D341Med (cell line): ENCODE measurements at regions not wholly inside any gene's neighbourhood (a gene's known extent, or its start where the extent isn't known, plus 50 kb on each side); places are given as distances from the start of the nearest gene placed in this dataset.

Experiments used
- DNase-seq: peaks from one replicate; pipeline ENCODE4 v3.0.0; 2012; ENCODE audit warnings: low spot score

DNA sequence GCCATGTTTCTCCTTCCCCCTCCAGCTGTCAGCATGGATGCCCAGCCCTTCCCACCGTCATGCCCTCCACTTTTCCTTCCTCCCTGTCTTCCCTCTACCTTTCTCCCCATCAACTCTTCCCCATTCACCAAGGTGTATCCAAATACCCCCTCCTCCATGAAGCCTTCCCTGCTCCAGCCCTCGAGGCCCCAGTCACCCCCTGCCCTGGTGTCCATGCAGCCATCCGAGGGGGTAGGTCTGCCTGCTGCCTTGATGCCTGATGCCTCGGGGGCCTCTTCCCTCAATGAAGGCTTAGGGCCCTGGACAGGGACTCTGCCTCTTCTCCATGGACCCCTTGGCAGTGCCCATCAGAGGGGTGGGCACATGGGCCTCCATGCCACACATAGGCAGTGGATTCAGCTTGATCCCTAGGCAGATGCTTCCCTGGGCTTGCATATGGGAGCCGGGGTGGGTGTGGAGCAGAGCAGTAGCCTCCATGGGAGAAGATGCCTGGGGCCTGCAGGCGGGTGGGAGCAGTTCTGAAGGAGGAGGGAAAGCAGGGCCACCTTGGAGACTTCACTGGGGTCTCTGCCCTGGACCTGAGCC lies 795.8 kb downstream of the BRD1 start:
- DNase-seq, result no peak

DNA sequence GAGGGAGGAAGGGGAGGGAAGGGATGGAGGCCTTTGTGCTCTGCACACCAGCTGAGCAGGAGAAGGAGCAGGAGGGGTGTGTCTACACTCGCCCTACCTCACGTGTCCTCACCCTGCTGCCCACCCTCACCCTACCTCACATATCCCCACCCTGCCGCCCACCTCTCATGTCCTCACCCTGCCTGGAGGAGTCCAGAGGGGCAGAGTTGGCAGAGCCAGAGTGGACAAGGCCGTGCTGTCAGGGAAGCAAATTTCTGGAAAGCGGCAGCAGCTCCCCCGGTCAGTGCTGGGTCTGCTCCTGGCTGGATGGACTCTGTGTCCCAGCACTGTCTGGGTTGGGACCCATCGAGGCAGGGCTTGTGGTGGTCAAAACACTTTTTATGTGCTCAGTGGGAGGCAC lies 799.6 kb downstream of the BRD1 start:
- no peak for DNase-seq

DNA sequence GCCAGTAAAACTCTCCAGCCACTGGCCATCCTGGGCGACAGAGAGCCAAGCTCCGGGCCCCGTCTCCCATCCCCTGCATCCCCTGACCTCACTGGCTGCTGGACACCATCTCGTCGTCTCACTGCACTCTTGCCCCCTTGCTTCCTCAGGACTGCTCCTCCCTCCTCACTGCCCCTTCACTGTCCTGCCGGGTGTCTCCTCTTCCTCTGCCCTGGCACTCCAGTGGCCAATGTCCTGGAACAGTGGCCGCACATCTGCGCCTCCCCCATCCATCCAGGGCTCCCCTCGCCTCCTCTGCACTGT lies 800.4 kb downstream of the BRD1 start:
- DNase-seq, result no peak

DNA sequence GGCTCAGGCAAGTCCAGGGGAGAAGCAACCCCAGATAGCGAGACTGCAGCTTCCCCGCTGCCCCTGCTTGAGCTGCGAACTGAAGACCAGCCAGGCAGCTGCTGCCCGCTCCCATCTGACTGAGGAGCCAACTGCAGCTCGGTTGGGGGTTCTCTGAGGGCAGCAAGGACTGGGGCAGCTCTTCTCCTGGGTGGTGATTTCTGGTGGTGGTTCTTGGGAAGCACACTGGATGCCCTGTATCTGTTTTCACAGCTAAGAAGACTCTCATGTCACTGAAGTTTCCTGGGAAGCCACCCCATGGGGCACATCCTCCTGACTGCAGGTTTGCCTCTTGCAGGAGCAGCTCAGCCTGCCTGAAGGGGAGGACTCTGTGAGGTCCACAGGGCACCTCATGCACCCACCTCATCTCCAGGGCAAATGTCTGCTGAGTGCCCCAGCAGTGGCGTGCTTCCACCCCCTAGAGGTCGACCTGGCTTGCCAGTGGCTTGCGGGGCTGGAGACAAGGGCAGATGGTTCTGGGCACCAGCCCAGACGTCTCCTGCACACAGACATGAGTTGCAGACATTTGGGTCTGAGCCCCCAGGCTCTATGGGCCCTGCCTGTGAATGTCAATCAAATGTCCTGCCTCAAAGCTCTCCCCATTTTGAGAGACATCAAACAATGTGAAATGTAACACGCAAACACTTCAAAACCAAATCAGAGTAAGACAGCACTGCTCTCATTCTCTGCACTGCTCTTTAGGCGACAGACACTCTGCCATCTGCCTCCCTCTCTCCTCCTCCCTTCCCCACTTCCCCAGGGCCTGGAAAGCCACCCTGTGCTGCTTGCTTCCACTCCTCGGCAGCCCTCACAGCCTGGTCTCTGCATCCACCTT lies 800.9 kb downstream of the BRD1 start:
- no peak for DNase-seq

DNA sequence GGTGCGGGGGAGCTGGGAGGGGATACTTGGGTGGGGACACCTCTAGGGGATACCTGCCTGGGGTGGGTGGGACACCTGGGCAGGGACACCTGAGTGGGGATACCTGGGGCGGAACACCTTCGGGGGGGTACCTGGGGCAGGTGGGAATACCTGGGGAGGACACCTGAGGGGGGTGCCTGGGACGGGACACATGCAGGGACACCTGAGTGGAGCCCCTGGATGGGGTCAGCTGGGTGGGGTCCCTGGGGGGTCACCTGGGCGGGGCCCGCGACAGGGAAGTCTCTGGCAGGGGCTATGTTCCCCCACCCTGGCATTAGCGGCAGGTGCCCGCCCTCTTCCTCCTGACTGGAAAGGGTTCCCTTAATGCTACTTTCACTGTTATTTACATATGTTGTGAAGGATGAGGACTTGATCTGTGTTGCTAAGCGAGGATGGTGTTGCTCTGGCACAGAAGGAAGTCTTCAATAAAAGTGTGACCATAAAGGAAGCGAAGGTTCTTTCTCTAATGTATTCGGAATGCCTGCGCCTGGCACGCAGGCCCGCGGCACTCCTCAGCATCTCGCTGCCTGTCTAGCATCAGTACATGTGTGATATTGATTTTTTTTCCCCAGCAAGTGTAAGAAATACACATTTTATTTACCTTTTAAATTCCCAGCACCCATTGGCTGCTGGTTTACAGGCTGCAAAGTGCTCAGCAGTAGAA lies 801.7 kb downstream of the BRD1 start:
- DNase-seq, result no peak

DNA sequence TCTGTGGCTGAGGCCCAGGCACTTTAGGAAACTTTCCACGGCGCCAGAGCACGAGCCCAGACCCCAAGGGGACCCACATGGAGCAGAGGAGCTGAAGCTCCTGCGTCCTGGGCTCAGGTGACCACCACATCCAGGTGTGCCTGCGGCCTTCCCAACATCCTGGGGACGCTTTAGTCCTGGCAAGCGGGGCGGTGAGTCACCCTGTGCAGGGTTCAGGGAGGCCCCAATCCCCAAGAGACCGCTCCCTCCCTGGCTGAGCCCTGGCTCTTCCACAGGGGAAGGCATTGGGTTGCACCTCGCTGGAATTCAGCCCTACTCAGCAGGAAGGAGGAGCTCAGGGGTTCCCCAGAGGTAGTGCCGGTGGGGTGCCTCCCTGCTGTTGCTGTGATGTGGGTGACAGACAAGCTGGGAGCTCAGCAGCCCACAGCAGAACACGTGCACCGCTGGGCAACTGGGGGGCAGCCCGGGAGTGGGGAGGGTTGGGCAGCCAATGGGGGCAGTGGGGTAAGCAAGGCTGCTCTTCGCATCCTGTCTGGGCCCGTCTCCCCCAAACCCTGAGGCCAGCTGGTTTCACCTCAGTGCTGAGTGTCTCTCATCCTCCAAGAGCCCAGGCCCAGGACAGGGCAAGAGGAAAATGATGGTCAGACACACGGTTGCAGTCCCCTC lies 802.8 kb downstream of the BRD1 start:
- DNase-seq, result no peak

DNA sequence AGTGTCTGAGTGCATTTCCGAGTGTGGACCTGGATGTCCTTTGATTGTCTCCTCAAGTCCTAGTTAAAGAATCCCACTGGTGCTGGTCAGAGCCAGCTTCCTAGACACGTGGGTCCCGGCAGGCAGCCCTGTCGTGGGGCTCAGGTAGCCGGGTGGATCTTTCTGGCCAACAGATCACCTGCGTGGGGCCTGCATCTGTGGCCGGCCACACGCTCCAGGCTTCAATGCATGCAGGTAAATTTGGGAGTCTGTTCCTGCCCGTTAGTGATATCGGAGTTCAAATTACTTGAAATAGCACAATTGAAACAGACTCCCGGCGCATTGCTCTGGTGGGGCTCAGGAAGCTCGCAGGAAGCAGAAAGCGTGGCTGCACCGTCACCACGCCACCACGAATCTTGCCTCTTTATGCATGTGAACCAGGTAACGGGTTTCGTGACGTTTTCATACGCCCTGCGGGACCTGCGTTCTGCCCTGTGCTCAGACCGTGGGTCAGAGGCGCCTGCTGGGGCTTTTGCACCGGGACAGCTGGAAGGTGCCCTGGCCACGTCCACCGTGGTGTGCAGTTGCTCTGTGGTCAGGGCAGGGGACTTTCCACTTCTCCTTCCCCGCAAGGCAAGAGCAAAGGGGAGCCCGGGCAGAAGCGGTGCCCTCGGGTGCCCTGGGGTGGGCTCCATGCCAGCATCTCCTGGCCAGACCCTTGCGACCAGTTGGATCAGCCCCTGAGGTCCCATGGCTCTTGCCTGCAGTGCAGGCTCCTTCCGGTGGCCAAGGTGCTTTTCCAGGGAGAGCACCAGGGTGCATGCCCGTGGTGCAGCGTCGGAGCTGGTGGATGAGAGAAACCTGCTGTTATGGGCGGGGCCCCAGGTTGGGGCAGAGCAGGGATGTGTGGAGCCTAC lies 803.5 kb downstream of the BRD1 start:
- no peak for DNase-seq

DNA sequence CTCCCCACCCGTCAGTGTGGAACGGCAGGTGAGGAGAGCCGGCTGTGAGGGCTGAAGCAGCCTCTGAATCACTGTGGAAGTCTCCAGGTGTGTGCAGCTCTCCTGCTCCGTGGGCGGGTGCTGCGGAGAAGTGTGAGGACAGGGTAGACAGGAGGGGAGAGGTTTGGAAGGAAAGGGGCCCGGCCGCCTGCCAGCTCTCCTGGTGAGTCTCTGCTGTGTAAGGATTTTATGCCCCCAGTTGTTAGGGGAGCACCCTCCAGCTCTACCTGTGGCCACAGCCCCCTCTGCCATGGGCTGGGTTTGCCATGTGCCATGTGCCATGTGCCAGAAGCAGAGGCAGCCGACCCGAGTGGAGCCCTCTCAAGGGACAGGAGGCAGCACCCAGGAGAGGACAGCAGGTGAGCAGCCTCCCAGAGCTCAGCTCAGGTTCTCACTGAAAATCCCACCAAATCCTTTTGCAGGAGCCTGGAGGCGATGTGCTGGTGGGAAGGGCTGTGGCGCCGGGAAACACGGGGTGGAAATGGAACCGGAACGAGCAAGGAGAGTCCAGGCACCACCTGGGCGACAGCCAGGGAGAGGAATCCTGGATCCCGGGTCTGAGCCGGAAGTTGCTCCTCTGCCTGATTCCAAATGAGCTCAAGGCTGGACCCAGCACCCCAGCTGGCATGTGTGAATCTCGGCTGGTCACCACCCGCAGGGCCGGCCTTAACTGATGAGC lies 804.4 kb downstream of the BRD1 start:
- no peak for DNase-seq

DNA sequence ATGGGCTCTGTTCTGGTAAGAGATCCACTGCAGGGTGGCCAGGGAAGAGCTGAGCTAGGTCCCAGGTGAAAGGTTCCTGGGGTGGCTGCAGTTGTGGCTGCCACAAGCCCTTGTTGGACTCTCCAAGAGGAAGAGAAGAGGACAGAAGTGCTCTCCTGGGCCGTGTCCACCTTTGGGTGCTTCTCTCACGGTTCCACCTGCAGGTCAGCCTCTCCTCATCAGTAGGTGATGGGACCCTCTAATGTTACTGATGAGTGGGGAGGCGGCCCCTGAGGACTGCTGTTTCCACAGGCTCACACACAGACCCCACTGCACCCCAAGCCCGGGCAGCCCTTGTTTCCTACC lies 804.9 kb downstream of the BRD1 start:
- no peak for DNase-seq

DNA sequence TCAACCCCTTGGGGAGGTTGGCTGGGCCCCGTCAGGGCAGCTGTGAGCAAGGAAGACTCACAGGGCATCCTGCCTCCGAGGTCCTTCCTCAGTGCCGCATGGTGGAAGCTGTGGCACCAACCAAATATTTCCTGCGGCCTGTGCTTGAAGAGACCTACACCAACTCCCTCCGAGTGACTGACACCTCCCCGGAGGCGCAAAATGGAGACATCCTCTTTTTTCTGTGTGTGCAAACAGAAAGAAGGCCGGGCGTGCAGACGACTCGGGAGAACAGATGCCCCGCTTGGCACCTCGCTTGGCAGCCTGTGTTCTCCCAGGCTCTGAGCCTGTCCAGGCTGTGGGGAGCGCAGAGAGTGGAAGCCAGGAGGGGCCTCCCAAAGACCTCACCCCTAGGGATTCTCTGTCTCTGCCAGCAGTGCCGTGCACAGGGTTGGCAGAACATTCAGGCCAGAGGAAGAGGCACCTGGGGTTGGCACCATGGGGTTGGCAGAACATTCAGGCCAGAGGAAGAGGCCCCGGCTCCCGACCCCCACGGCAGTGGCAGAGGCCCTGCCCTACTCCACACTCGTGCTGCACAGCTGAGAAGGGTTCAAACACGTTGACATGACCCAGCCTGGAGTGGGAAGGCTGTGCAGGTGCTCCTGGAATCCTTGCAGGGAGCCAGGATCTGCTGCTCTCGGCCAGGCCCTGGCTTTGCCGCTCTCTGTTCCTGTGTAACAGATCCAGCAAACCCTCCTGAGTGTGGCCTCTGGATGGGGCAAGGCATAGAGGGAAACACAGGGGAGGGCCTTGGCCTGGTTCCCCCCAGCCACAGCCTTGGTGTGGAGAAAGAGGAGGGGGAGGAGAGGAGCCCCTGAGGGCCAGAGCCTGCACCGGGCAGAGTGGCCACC lies 805.5 kb downstream of the BRD1 start:
- no peak for DNase-seq

DNA sequence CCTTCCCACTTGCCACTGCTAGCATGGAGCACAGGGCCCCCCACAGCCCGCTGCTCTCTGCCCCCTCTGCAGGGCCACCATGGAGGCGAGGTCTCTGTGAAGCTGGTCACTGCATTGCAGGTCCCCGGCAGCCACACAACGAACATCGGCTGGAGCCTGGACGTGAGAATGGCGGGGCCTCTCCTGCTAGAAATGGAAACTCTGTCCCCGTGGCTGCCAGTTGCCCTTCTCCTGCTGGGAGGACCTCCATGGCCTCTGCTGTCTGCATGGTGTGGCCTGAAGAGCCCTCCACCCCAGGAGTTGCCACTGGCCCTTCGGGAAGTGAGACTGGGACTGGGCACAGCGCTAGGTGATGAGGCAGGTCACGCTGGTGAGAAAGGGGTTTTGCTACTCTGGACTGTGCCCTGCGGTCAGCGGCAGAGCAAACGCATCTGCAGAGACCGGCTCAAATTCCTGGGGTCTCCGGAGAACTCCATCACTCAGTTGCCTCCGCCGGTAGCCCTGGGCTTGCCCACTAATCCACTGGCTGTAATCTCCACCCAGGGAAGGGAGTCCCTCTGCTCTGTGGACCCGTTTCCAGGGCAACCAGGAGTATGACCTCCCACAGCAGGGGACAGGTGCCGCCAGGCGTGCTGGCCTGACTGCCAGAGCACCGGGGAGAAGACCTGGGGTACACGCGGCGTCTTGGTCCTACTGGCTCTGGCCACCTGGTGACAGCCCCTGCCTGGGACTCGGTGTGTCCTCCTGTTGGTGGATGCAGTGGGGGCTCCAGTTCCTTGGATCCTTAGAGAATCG lies 806.3 kb downstream of the BRD1 start:
- DNase-seq, result no peak

DNA sequence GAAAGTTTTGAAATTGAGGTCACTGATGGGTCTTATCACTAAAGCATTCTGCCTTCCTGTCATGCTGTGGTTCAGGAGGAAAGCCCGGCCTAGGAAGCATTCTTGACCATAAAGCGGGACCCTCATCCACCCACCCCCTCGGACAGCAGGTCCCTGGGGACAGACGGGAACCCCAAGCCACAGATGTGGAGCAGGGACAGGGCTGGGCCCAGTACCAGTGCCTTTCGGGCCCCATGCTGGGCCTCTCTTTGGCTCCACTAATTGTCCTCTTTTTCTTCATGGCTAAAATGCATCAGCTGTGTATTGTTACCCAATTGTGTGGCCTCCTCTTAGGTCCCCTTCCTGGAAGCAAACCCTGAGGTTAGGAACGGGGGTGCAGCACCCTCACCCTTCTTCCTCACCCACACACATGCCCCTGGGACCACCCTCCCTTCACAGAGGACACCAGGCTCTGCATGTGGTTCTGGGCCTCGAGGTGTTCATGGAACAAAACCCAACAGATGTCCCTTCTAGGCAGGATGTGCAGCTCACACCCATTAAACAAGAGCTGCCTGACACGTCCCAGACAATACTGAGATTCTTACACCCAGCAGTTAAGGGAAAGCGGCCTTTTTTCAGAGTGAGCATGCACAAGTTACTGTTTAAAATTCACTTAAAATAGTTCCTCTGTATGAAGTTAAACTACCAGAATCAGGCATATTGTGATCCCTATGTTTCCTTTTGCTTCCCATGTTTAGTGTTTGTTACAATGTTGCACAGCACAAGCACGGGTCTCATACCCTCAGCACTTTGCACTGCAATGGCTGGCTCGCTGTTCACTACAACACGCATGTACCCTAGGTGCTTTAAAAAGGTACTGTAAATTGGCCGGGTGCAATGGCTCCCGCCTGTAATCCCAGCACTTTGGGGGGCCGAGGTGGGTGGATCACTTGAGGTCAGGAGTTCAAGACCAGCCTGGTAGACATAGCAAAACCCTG lies 807.6 kb downstream of the BRD1 start:
- DNase-seq, result no peak

DNA sequence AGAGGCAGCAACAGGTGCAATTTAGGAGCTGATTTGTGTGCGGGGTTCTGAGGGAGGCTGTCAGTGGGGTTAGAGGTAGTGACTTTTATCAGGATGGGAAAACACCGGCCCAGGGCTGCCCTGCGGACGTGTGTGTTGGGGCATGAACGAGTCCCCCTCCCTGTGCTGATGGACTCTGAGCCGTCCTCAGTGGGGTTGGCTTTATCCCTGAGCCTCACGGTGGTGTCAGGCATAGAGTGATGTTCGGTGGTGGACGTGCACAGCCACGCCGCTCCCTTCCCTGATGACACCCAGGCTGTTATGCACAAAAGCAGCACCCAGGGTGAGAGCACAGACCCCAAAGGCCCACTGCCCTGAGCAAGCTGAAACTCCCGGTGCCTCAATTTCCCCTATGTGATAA lies 809.1 kb downstream of the BRD1 start:
- no peak for DNase-seq

DNA sequence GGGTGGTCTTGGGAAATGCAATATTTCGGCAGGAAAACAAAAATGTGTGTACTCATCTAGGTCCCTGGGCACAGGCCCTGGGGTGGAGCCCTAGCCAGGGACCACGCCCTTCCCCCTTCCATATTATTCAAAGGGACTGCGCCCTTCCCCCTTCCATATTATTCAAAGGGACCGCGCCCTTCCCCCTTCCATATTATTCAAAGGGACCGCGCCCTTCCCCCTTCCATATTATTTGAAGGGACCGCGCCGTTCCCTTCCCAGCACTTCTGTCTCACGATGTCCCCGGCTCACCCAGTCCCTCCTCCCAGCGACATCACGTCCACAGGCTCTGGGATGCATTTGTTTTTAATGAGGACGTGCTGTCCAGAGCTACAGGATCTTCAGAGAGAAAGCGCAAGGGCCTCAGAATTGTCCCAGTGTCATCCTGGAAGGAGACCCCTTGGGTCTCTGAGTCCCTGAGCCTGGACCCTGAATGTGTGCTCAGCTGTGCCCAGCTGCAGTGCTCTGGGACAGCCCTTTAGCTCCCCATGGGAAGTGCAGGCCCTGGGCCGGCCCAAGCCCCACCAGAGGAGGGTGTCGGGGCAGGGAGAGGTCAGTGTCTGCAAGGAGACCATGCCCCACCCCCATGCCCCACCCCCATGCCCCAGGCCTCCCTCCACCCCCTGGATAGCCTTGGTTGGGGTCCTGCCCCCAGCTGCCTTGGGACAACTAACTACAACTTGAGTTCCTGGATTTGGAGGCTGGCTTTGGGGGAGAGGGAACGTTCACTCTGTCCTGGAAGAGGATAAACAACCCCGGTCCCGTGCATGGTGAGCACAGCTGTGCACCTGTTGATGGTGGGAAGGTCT lies 810.0 kb downstream of the BRD1 start:
- no peak for DNase-seq

DNA sequence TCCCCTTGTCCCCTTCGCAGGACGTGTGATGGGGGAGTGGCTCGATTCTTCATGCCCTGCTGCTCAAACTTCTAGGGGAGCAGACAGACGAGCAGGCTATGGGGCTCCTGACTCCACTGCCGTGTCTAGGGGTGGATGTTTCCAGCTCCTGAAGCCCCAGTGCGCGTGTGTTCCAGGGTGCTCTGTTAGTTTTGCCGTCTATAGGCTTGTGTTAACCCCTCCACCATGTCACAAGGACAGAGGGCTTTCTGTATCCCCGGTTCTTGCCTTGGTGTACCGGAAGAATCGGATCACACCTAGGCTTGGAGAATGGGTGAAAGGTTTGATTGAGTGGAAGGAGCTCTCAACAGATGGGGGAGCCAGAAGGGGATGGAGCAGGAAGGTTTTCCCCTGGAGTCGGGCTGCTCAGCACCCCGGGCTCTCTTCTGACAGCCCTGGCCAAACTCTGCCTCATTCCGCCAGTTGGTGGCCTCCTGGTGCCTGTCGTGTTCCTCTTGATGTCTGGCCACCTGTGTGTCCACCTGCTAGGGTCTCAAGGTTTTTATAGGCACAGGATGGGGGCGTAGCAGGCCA lies 810.7 kb downstream of the BRD1 start:
- DNase-seq, result no peak

DNA sequence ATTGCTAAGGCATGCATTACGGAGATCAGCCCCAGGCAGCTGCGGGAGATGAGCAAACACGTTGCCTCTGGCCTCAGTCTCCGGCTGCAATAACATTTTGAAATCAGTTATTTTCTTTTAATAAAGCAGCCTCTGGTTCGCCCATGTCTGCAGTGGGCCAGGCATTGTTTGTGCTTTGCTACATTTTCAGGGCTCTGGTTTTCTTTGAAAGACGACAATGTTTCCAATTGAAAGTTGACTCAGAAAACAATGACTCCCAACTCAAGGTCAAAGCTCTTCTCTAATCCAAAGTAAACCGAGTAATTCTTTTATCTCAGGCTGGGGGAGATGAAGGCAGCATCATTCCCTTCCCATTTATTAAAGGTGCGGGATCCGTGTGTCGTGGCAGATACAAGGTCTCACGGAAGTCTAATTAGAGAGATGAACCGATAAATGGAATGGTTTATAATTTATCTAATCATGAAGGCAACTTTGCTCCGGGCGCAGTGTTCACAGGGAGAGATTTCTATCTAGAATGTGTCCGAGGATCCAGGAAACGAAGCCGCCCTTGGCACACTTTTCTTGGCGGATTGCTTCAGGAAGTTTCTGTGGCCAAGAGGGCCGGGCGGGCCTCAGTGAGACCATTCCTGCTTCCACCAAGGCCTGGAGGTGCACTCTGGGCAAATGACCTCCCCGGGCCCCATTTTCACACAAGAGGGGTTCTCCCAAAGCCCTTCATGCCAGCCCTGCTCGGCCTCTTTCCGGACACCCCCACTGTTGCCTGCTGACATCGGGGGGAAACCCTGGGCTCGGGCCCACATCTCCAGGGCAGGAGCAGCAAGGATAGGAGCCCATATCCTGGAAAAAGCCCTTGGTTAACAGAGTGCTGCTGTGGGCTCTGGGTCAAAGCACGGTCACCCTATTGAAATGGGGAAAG lies 811.4 kb downstream of the BRD1 start:
- no peak for DNase-seq
